DND-41 (cell line): ENCODE measurements at regions not wholly inside any gene's neighbourhood (a gene's known extent, or its start where the extent isn't known, plus 50 kb on each side); places are given as distances from the start of the nearest gene placed in this dataset.

Source experiments
- ATAC-seq: fragments of 200-7000 bp; cut with Tn5 transposase; 3 replicates; pipeline ENCODE4 v1.9.1; 2021; ENCODE audit warnings: low read depth; ENCODE audit not compliant: insufficient read depth
- DNase-seq: peaks from one replicate; pipeline ENCODE4 v3.0.0-alpha.2; 2020
- H2AFZ ChIP-seq: 2 replicates; pipeline ENCODE4 v1.6.0; 2012; ENCODE audit warnings: low read depth, low read length
- H3K27ac ChIP-seq: 2 replicates; pipeline ENCODE4 v1.5.1; 2012; ENCODE audit warnings: low read length, inconsistent platforms
- H3K27me3 ChIP-seq: fragments of 200-600 bp; sonication (generic); 2 replicates; pipeline ENCODE4 v1.6.0; 2012; ENCODE audit warnings: low read length, mild to moderate bottlenecking, inconsistent platforms; ENCODE audit not compliant: insufficient read depth, poor library complexity
- H3K36me3 ChIP-seq: 2 replicates; pipeline ENCODE4 v1.5.1; 2012; ENCODE audit warnings: low read length, inconsistent platforms; ENCODE audit not compliant: insufficient read depth
- H3K4me1 ChIP-seq: 2 replicates; pipeline ENCODE4 v1.5.1; 2012; ENCODE audit warnings: mild to moderate bottlenecking, low read length; ENCODE audit not compliant: insufficient read depth
- H3K4me2 ChIP-seq: 2 replicates; pipeline ENCODE4 v1.6.0; 2012; ENCODE audit warnings: mild to moderate bottlenecking, moderate library complexity, low read length, inconsistent platforms; ENCODE audit not compliant: insufficient read depth
- H3K4me3 ChIP-seq, 2 experiments: fragments of 200-600 bp in 1 of 2; shearing (Covaris generic) in 1 of 2; 2 replicates each; pipeline ENCODE4 v1.5.1; 2012 to 2016; ENCODE audit warnings: inconsistent platforms in 2 of 2, low read length in 2 of 2, mild to moderate bottlenecking in 2 of 2, low read depth in 1 of 2, moderate library complexity in 1 of 2
- H3K79me2 ChIP-seq: 2 replicates; pipeline ENCODE4 v1.6.0; 2012; ENCODE audit warnings: low read length, inconsistent platforms; ENCODE audit not compliant: insufficient read depth
- H3K9ac ChIP-seq: 2 replicates; pipeline ENCODE4 v1.6.0; 2012; ENCODE audit warnings: low read depth, mild to moderate bottlenecking, inconsistent platforms, low read length, moderate library complexity
- H3K9me3 ChIP-seq: 2 replicates; pipeline ENCODE4 v1.5.1; 2012; ENCODE audit warnings: low read length, moderate library complexity, mild to moderate bottlenecking, inconsistent platforms; ENCODE audit not compliant: insufficient read depth, severe bottlenecking
- H4K20me1 ChIP-seq: 2 replicates; pipeline ENCODE4 v1.6.0; 2012; ENCODE audit warnings: low read length; ENCODE audit not compliant: insufficient read depth
- CTCF ChIP-seq: IDR thresholded peaks from 2 replicates; pipeline ENCODE4 v1.5.1; 2012; ENCODE audit warnings: borderline replicate concordance, low read length, moderate library complexity, mild to moderate bottlenecking; ENCODE audit not compliant: poor library complexity, severe bottlenecking; ENCODE audit errors: extremely low read depth
- EZH2 ChIP-seq: IDR thresholded peaks from 3 replicates; pipeline ENCODE4 v1.6.1; 2012; ENCODE audit warnings: borderline replicate concordance, low read depth, mild to moderate bottlenecking, moderate library complexity, low read length, inconsistent platforms; ENCODE audit not compliant: severe bottlenecking

DNA sequence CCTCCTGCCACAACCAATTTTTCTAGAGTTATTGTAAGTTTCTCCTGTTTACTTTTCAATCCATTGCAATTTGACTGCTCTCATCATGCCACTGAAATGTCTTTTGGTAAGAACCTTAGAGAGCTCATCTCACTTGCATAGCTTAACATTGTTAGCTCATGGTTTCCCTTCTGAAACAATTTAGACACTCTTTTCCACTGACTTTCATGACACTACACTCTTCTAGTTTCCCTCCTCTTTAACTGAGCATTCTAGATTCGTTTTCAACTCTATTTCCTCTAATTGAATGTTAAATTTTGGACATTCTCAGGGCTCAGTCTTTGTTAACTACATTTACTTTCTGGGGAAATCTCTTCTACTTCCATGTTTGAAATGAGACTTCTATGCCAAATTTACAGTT lies 369.1 kb downstream of the JRKL start:
- no peaks in the 10 kb centered on the region for H3K27me3 ChIP-seq

DNA sequence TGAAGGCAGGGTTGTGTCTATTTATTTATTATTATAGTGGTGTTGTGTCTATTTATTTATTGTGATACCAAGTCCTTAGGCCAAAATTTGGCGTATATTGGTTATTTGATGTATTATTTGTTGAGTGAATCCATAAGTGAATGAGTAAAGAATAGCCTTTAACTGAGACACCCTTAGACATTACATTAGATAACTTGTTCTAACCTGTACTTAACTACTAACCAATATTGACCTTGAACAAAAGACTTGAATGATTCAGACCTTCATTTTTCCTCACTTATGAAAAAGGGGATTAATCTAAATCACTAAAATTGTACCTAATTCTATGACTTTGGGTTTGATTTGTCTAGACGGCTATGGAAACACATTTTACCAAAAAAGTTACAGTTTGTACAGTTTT lies 370.5 kb downstream of the JRKL start:
- Histone ChIP-seq H3K27ac (no peak overlapping the region), H3K9me3 (no peaks in the 10 kb centered on the region), H3K4me3 (no peak overlapping the region), H2AFZ (no peak overlapping the region), H3K27me3 (no peaks in the 10 kb centered on the region), H3K4me2 (no peak overlapping the region), H3K4me1 (no peaks in the 10 kb centered on the region), H3K36me3 (no peaks in the 10 kb centered on the region), H3K9ac (no peak overlapping the region), H3K79me2 (no peaks in the 10 kb centered on the region), H4K20me1 (no peaks in the 10 kb centered on the region)
- no peak for TF ChIP-seq EZH2
- TF ChIP-seq CTCF = no peak
- no peak for ATAC-seq
- DNase-seq = no peak

More for the DNA sequence above, 369.1 kb downstream of the JRKL start:
- H3K9me3 ChIP-seq = no peaks in the 10 kb centered on the region
- no peaks in the 10 kb centered on the region for H4K20me1 ChIP-seq
- no peak overlapping the region for H3K27ac ChIP-seq
- H3K4me3 ChIP-seq = no peak overlapping the region
- H3K36me3 ChIP-seq = no peaks in the 10 kb centered on the region
- H3K4me2 ChIP-seq = no peak overlapping the region
- H3K79me2 ChIP-seq = no peaks in the 10 kb centered on the region
- H2AFZ ChIP-seq = no peak overlapping the region
- no peak overlapping the region for H3K9ac ChIP-seq
- ATAC-seq (no peak), DNase-seq (no peak)
- H3K4me1 ChIP-seq = no peaks in the 10 kb centered on the region
- TF ChIP-seq EZH2 (no peak), CTCF (no peak)

GRCh38 chr11:96760815-96761214 lies 371.0 kb downstream of the JRKL start:
- Histone ChIP-seq H3K27ac (no peak overlapping the region), H3K4me2 (no peak overlapping the region), H3K79me2 (no peaks in the 10 kb centered on the region), H3K4me3 (no peak overlapping the region), H2AFZ (no peak overlapping the region), H3K36me3 (no peaks in the 10 kb centered on the region), H3K27me3 (no peaks in the 10 kb centered on the region), H4K20me1 (no peaks in the 10 kb centered on the region), H3K9ac (no peak overlapping the region), H3K4me1 (no peaks in the 10 kb centered on the region), H3K9me3 (no peaks in the 10 kb centered on the region)
- DNase-seq (no peak), ATAC-seq (no peak)
- TF ChIP-seq EZH2 (no peak), CTCF (no peak)

DNA sequence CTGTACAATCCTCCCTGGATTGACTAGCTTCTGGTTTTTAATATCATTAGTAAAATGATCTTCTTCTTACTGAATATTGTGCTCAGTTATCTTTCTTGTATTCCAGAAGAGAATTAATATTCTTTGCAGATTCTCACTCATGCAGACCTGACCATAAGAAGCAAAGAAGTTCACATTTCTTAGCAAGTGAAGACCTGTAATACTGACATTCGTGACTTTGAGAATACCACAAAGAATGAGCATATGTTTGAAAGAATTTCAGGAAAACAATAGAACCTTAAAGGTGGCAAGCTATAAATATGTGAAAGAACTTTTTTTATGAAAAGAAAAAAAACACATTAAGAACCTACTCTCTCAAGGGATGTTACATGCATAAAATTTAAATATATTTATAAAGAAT lies 371.6 kb downstream of the JRKL start:
- H3K4me3 ChIP-seq = no peak overlapping the region
- H3K9ac ChIP-seq = no peak overlapping the region
- no peaks in the 10 kb centered on the region for H3K9me3 ChIP-seq
- no peak overlapping the region for H2AFZ ChIP-seq
- DNase-seq = no peak
- TF ChIP-seq EZH2 (no peak), CTCF (no peak)
- ATAC-seq = no peak
- H4K20me1 ChIP-seq = no peaks in the 10 kb centered on the region
- H3K27ac ChIP-seq = no peak overlapping the region
- H3K27me3 ChIP-seq = no peaks in the 10 kb centered on the region
- H3K36me3 ChIP-seq = no peaks in the 10 kb centered on the region
- H3K79me2 ChIP-seq = no peaks in the 10 kb centered on the region
- H3K4me2 ChIP-seq = no peak overlapping the region
- no peaks in the 10 kb centered on the region for H3K4me1 ChIP-seq
